HG02943 (cell line): ENCODE measurements at regions not wholly inside any gene's neighbourhood (a gene's known extent, or its start where the extent isn't known, plus 50 kb on each side); places are given as distances from the start of the nearest gene placed in this dataset.

Experiments used
- ATAC-seq: cut with Tn5 transposase; IDR thresholded peaks from one replicate; pipeline ENCODE4 v1.9.1; 2021; ENCODE audit warnings: mild to moderate bottlenecking, low read depth, moderate library complexity; ENCODE audit not compliant: unreplicated experiment

DNA sequence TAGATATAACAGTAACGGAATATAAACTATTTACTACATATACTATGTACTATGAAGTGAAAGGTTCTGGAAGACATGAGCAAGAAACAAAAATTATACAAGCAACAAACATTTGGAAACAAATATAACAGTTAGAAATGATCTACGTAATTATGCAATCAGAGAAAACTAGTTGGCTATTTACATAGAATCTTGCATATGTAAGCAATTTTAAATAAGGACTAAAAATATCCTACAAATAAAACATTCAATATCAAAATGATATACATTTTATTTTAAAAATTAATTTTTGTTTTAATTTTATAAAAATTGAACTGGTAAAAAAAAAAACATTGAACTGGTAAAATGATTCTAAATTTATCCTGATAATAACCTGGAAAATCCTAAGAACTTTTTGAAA lies 642.5 kb upstream of the PCDH10 start:
- no peak for ATAC-seq

DNA sequence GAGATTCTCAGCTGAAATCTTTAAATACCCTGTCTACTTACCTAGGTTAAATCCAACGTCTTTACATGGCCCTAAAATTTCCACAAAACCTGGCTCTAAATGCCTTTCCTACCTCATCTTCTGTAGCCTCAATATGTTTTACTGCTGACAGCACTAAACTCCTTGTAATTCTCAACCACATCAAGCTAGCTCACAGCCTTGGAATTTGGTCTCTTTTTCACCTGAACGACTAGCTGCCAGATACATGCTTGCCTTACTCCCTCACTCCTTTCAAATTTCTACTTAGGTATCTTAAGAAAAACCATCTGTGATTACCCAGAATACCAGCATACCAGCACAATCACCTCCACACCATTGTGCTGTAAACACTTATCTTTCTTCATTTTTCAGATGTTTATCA lies 635.6 kb upstream of the PCDH10 start:
- no peak for ATAC-seq

DNA sequence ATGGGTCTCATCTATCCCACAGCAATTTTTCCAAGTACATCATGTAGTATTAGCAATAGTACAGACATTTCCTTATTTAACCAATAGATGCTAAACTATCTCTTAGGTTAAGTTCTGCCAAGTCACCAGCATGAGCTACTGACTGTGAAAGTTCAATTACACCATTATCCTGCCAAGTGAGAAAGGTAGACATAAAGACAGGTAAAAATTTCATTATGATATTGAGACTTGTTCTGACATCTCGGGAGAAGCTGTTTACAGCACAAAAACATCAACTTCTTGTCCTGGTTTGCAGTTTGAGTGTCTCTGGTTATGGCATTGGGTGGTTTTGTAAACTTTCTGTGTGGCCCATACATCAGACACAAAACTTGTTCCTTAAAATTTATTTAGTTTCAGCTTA lies 622.4 kb upstream of the PCDH10 start:
- no peak for ATAC-seq

DNA sequence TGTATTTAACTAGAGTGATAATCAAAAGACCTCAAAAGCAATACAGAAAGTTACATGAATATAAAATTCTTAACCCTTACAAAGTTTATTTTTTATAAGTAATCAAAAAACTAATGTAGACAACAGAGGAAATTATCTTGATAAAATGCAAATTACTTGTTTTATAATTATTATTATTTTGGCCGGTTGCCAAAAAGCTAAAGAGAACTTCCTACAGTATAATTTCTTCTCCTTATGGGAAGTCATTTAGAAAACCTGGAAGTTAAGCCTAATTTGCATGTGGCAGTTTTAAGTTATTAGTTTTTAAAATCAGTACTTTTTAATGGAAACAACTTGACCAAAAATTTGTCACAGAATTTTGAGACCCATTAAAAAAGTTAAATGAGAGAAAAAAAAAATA lies 621.3 kb upstream of the PCDH10 start:
- no peak for ATAC-seq

DNA sequence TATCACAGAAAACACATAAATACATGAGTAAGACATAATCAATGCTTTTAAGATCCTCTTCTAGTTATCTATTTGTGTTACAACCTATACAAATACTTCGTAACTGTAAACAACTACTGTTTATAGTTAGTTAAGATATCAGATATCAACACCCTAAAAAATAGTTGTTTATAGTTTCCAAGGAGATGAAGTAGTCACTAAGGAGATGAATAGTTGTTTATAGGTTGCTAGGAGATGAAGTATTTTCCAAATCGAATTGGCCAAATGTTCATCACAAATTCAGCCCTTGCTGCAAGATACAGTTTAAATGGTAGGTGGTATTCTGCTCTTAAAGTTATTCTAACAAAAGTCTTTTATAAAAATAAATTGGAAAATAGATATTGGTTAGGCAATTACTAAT lies 618.2 kb upstream of the PCDH10 start:
- no peak for ATAC-seq

DNA sequence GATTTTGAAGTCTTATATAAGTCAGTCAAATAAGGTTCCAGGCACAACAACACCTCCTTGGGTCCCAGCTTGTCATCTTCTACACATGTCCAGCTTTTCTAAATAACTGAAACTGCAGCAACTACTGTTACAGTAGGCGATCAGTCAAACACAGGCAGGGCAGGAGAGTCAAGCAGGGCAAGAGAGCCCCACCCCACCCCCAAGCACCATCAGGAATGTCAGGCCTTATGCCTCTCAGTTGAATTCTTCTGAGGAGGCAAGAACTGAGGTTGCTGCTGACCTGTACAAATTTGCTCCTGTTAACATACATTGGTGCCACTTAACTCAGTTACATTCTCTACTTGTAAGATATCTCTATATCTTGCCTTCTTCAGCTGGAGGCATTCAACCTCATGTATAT lies 608.8 kb upstream of the PCDH10 start:
- no peak for ATAC-seq

DNA sequence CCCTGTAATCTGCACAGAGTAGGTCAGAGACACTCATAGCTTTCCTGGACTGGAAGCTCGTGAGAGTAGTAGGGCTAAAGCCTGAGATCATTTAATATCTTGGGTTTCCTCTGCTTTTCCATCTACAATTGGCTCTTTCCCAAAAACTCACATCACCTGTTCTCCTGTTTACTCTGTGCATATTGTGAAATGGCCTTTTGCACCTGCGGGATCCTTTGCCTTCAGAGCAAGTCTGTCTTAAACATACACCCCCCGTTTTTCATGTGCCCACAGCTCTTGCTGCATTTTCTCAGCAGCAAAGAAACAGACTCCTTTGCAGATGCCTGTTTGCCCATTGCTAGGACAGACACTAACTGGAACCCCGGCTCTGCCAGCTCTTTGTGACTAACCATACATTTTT lies 608.3 kb upstream of the PCDH10 start:
- no peak for ATAC-seq

DNA sequence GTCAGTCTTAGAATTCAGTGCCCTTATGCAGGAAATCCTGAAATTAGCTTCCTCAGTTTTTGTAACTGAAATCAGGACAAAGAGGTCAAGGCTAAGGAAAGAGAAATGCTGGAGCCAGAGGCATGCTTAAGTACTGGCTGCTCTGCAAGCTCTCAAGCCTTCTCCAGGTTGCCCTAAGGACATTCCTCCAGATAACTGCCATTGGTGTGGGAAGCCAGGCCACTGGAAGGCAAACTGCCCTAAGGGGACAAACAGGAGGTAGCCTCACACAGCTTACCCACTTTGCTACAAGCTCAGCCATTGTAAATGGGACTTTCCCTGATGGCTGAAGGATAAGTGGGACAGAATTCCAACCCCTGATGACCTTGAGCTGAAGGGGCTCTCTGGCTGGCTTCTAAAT lies 606.9 kb upstream of the PCDH10 start:
- no peak for ATAC-seq

DNA sequence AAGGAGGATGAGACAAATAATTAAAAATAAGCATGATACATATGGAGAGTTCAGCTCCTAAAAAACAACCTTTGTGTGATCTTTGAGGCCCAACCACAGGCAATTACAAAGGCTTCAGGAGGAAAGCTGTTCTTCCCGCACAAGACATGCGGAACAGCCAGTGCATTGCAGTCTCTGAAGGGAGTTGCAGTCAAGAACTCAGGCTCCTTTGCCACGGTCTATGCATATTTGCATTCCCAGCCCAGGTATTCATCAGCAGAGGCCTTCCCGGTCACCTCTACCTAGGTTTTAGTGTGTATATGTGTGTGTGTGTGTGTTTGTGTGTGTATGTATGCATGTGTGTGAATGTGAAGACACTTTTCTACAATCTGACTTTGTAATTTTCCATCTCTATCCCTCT lies 600.6 kb upstream of the PCDH10 start:
- no peak for ATAC-seq

DNA sequence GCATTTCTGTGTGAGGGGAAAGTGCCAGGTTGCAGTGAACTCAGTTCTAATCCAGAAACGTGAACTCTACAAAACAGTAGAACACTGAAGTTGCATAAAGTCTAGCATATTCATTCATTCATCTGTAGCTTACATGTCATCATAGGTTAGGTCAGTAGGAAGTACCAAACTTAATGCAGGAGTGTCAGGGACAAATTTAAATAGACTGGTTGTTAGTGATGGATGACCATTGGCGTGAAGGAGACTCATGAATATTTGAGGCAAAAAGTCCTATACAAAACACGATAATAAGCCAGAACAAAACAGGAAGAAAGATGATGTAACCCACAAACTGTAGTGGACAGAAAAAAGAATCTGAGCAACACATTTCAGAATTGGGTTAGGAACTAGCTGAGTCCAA lies 592.8 kb upstream of the PCDH10 start:
- ATAC-seq: no peak

DNA sequence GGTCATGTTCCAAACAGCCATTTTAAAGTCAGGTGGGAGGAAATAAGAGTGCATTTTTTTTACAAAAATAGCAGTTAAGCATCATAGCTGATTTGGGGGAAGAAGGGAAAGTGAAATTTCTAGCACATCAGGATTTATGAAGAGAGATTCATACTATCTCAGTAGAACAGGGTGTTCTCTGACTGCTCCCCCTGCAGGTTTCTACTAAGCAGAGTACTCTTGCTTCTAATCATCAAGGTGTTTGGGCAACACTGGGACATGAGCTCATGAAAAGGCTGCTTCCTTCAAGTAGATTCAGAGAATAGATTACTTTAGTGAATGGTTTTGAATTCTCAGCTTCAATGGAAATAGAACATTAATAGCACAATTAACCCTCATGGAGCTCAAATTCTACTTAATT lies 591.4 kb upstream of the PCDH10 start:
- no peak for ATAC-seq

DNA sequence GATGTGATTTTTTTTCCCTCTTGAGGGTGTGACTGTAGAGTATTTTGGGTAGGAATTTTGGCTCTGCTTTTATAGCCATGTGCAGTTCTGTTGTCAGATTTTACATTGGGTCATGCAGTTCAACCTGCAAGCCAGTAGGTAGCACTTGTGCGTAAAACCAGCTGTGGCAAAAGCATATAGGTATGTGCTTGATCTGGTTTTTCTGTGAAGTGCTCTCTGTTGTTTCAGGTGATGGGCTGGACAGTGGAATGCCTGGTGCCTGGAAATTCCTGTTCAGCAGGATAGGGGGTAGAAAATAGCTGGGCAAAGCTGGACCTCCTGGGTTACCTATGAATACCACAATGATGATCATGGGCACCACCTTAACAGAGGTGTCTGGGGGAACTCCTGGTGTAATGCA lies 584.2 kb upstream of the PCDH10 start:
- no peak for ATAC-seq

DNA sequence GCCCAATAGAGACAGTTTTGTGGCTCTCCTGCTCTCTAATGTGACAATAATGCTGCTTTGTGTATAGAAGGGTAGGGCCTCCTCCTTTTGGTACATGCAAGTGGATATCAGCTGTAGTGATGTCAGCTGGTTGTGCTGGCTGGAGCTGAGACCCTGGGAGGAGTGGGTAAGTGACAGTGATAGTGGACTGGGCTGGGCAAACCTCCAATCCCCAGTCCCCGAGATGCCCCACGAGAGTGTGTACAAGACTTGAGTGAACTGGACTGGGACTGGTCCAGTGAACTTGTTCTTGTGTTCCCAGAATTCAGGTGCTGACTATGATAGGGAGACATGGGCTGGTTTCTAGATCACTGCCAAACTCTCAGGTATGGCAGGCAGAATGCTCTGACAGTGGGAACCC lies 583.6 kb upstream of the PCDH10 start:
- no peak for ATAC-seq

DNA sequence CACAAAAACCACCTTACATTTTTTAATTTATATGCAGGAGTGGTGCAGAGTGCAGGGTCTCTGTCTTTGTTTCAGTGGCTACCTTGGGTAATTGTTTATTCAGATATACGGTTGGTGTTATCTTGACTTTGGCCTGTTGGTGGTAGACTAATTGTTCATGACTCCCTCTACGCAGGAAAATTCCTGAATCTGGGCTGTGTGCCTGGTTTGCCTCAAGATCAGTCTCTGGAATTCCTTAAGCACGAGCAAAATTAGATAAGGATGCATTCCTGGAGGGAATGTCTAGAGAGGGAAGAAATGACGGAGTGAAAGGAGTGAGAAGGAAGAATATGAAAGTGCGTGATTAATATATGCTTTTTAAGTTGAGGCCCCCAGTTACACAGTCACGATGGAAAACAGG lies 576.9 kb upstream of the PCDH10 start:
- no peak for ATAC-seq

DNA sequence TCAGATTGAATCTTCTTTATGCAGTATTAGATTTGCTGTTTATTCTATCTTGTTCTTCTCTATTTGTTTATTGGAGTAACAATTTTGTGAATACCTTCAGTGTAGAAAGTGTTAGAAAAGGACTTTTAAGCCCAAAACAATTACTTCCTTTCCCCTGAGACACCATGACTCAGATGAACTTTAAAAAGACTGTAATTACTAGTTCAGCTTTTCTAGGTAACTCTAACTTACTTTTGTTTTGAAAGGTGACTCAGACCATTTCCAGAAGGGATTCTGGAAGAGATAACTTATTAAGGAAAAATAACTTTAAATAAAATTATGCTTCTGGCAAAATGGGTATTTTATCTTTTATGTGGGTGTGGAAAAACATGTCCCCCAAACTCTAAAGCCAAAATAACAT lies 561.5 kb upstream of the PCDH10 start:
- ATAC-seq: no peak

DNA sequence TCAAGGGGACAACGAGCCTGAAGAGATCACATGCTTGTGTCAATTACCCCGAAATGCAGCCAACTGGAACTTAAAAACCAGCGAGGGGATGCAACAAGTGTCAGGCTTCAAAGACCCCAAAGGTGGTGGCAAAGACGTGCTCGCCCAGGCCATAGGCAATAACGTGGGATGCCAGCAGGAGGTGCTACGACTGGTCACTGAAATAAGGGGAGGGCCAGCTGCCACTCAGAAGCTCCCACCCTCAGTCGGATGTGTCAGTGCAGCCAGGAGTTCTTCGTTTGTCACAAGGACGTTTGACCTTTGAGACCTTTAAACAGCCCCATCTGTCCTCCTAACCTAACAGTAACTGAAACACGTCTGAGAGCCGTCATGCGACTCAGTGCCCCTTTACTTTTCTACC lies 556.8 kb upstream of the PCDH10 start:
- ATAC-seq: no peak

DNA sequence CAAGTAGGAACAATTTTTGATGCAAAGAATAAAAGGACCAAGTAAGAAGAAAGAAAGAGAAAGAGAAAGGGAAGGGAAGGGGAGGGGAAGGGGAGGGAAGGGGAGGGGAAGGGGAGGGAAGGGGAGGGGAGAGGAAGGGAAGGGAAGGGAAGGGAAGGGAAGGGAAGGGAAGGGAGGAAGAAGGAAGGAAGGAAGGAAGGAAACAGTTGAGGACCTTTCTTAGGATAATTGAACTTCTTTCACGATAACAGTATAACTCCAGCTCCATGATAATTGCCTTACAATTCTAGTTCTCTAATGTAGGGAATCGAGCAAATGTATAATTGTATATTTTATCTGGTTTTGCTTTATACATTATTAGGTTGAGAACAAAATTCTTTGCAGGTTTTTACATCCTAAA lies 556.2 kb upstream of the PCDH10 start:
- no peak for ATAC-seq

DNA sequence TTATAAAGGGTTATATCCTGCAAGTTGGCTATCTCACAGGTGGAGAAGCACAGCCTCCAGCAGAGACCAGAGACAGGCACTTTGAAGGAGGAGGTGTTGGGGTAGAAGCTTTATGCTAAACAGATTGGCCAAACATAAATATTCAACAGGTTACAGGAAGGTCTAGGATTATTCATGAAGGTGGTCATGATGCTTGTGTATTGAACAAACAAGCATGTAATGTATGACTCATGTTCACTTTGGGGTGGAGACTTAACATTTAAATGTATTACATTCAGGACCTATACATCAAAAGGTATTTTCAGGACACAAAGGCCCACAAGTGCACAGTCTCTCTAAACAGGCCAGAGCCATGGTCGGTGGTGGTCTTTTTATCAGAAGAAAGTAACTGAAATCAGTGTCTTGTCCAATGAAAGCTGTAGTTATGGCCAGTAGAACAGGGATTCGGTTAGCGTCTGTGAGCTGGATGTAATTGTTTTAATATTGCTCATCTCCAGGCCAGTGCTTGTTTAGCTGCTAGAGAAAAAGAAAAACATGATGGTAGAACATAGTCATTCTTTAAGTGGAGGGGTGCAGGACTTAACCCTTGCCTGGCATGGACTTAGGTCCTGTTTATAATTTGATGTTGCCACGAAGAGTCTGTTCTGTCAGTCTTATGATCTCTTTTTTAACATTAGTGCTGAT lies 555.2 kb upstream of the PCDH10 start:
- no peak for ATAC-seq

DNA sequence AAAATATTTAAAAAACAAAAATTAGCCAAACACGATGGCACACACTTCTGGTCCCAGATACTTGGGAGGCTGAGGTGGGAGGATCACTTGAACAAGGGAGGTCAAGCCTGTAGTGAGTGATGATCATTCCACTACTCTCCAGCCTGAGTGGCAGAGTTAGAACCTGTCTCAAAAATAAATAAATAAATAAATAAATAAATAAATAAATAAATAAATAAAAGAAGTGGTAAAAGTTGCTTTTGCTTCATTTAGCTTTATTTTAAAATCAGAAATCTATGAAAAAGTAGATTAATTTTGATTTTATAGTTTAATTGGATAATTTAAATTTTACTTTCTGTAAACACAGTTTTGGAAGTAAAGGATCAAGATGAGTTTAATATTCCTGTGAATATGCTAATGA lies 552.9 kb upstream of the PCDH10 start:
- no peak for ATAC-seq

DNA sequence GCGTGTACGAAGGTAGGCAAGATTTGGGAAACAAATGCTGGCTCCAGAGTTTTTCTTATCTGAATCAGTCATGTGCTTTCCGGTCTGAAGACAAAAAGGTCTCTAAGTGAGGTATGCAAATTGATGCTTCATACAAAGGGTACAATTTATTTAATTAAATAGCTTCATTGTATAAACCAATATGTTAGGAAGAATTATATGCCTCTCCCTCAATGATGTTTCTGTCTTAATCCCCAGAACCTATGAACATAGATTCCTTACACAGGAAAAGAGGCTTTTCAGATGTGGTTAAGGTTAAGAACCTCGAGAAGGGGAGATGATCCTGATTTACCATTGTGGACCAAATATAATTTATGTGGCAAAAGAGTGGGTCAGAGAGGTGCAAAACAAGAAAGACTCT lies 543.5 kb upstream of the PCDH10 start:
- ATAC-seq: no peak

DNA sequence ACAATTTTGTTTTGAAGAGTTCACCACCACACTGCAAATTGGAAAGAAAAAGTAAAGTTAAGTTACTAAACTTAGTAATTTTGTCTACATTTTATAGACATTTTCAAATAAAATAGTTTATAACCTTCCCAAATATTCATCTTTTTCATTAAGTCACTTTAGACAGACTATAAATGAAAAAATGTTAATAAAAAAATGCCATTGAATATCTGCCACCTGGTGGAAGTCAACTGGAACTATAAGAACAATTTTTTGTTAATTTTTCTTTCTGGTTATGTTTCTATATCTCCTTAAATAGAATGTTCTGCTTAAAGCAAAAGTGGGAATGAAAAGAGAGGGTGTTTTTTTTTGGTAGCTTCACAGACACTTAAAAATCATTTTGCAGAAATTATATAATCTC lies 534.4 kb upstream of the PCDH10 start:
- no peak for ATAC-seq

DNA sequence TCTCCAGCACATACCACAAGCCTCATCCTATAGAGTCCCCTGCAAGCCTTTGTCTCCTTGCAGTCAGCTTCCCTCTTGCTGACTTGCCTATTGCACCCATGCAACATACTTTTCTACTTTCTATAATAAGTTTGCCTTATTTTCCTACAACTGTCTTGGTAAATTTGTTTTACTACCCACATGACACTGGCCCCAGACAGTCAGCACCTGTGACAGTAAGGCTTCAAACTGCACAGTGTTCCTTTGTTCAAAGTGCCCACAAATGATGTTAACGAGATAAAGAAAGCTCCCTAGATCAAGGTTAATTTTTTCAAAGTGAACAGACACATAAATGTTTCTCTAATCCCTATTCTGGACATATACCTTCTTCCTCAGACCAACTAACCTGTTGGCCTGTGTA lies 529.1 kb upstream of the PCDH10 start:
- no peak for ATAC-seq
